ENCODE measurements at regions not wholly inside any gene's neighbourhood (a gene's known extent, or its start where the extent isn't known, plus 50 kb on each side); places are given as distances from the start of the nearest gene placed in this dataset.

DNA sequence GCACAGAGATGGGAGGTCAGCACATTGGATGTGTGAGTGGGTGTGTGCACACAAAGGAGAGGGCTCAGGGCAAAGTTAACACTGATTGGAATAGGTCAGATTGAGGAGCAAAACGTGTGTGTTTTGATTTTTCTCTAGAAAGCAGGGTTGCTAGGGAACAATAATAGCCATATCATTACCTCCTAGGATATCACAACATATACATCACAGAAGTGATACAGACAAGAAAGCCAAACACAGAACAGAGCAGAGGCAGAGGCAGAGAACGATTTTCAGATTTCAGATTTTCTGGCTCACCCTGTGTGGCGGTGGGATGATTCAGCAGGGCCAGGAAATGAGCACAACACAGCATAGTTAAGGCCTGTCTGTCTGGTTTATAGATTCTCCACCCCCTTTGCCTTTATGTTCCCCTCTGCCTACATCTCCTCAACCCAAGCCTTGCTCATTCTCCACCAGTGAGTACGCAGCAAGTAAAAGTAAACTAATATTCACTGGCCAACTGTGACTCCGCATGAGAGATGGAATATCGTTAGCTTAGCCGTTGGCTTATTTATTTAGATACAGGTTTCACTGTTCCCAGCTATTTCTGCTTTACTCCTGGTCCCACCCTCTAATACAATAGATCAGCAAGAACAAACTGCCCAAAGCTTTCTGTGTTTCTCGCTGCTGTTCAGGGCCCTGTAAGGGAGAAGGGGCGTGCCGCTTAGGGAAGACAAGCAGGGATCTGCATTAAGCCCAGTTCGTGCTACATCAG is 182.7 kb upstream of the TSC22D1 start:
- TF ChIP-seq CTCF (IDR thresholded peaks at IDR 0.05; ENCODE audit: low read depth, low read length), result no peak
- H3K4me3 ChIP-seq (ENCODE audit: low read depth, low read length), result peak overlapping the region; percentile 21

GRCh38 chr13:44757671-44758070 is 181.5 kb upstream of the TSC22D1 start:
- H3K4me3 ChIP-seq (ENCODE audit: low read depth, low read length), result no peak overlapping the region
- TF ChIP-seq CTCF (IDR thresholded peaks at IDR 0.05; ENCODE audit: low read depth, low read length), result no peak

- no peak for TF ChIP-seq CTCF (IDR thresholded peaks at IDR 0.05; ENCODE audit: low read depth, low read length)
- H3K4me3 ChIP-seq (ENCODE audit: low read depth, low read length), result no peak overlapping the region
Observed at GRCh38 chr13:44756276-44756810, 180.2 kb upstream of the TSC22D1 start.

GRCh38 chr13:44755872-44756271 is 179.7 kb upstream of the TSC22D1 start:
- no peak for TF ChIP-seq CTCF (IDR thresholded peaks at IDR 0.05; ENCODE audit: low read depth, low read length)

GRCh38 chr13:44752164-44752563 is 176.0 kb upstream of the TSC22D1 start:
- TF ChIP-seq CTCF (IDR thresholded peaks at IDR 0.05; ENCODE audit: low read depth, low read length), result no peak
- H3K4me3 ChIP-seq (ENCODE audit: low read depth, low read length), result no peak overlapping the region

More at GRCh38 chr13:44755872-44756271, 179.7 kb upstream of the TSC22D1 start:
- H3K4me3 ChIP-seq (ENCODE audit: low read depth, low read length), result no peak overlapping the region

DNA sequence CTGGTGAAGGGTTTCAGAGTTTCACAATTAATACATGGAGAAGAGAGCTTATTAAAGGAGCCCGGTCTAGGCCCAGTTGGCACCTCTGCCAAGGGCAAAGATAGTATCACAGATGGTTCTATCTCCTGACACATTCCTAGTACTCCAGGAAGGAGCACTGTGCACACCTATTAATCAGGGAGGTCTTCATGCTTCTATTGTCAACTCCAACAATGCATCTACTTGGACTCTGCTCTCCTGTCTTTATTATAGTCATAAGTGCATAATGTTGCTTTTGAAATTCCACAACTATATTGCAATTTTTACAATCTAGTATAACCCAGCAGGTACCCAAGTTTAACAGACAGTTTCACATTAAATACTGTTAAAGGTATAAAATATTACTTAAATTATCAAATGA is 174.5 kb upstream of the TSC22D1 start:
- no peak for TF ChIP-seq CTCF (IDR thresholded peaks at IDR 0.05; ENCODE audit: low read depth, low read length)
- no peak overlapping the region for H3K4me3 ChIP-seq (ENCODE audit: low read depth, low read length)

- no peak for TF ChIP-seq CTCF (IDR thresholded peaks at IDR 0.05; ENCODE audit: low read depth, low read length)
Observed at GRCh38 chr13:44749906-44750305, 173.8 kb upstream of the TSC22D1 start.

More at GRCh38 chr13:44749906-44750305, 173.8 kb upstream of the TSC22D1 start:
- H3K4me3 ChIP-seq (ENCODE audit: low read depth, low read length), result no peak overlapping the region

All from WI38 (cell line).